H9 (cell line): ENCODE measurements at regions not wholly inside any gene's neighbourhood (a gene's known extent, or its start where the extent isn't known, plus 50 kb on each side); places are given as distances from the start of the nearest gene placed in this dataset.

Experiments
- DNase-seq: peaks from one replicate; pipeline ENCODE4 v3.0.0-alpha.2; 2017
- H2AFZ ChIP-seq: one replicate; pipeline ENCODE4 v1.6.1; 2013; ENCODE audit warnings: mild to moderate bottlenecking, low read length, control low read depth, moderate library complexity
- H2AK5ac ChIP-seq: 2 replicates; pipeline ENCODE4 v1.6.1; 2013; ENCODE audit warnings: low read length, control low read depth, mixed read lengths; ENCODE audit not compliant: insufficient read length
- H2BK120ac ChIP-seq: one replicate; pipeline ENCODE4 v1.6.1; 2013; ENCODE audit warnings: low read depth, mild to moderate bottlenecking, low read length, control low read depth, inconsistent platforms; ENCODE audit not compliant: poor library complexity, severe bottlenecking
- H2BK12ac ChIP-seq: 2 replicates; pipeline ENCODE4 v1.6.1; 2013; ENCODE audit warnings: low read length, control low read depth, mixed read lengths, low read depth; ENCODE audit not compliant: insufficient read length
- H2BK15ac ChIP-seq: 2 replicates; pipeline ENCODE4 v1.6.1; 2013; ENCODE audit warnings: low read depth, low read length, control low read depth
- H2BK20ac ChIP-seq: one replicate; pipeline ENCODE4 v1.6.1; 2013; ENCODE audit warnings: low read depth, mild to moderate bottlenecking, low read length, control low read depth, inconsistent platforms; ENCODE audit not compliant: poor library complexity, severe bottlenecking
- H2BK5ac ChIP-seq: 2 replicates; pipeline ENCODE4 v1.6.1; 2013; ENCODE audit warnings: low read length, control low read depth, mixed read lengths; ENCODE audit not compliant: insufficient read length
- H3K14ac ChIP-seq: 2 replicates; pipeline ENCODE4 v1.6.1; 2013; ENCODE audit warnings: low read length, control low read depth; ENCODE audit not compliant: insufficient read depth
- H3K18ac ChIP-seq: 2 replicates; pipeline ENCODE4 v1.6.1; 2013; ENCODE audit warnings: low read depth, mild to moderate bottlenecking, mixed read lengths, low read length, control low read depth; ENCODE audit not compliant: insufficient read length
- H3K23ac ChIP-seq: 2 replicates; pipeline ENCODE4 v1.6.1; 2013; ENCODE audit warnings: low read length, control low read depth, mixed read lengths, low read depth; ENCODE audit not compliant: insufficient read length
- H3K23me2 ChIP-seq: 2 replicates; pipeline ENCODE4 v1.6.1; 2013; ENCODE audit warnings: low read depth, mild to moderate bottlenecking, mixed read lengths, low read length, control low read depth; ENCODE audit not compliant: insufficient read length, poor library complexity, severe bottlenecking
- H3K27ac ChIP-seq: 2 replicates; pipeline ENCODE4 v1.5.1; 2013; ENCODE audit warnings: low read length, control low read depth, mixed read lengths, low read depth; ENCODE audit not compliant: insufficient read length
- H3K27me3 ChIP-seq: 2 replicates; pipeline ENCODE4 v1.6.1; 2013; ENCODE audit warnings: low read length, control low read depth, inconsistent platforms; ENCODE audit not compliant: insufficient read depth
- H3K4ac ChIP-seq: 2 replicates; pipeline ENCODE4 v1.6.1; 2013; ENCODE audit warnings: low read depth, mild to moderate bottlenecking, control low read depth, inconsistent platforms, low read length, moderate library complexity
- H3K4me1 ChIP-seq: 2 replicates; pipeline ENCODE4 v1.6.1; 2013; ENCODE audit warnings: low read length, control low read depth, inconsistent platforms; ENCODE audit not compliant: insufficient read depth
- H3K4me2 ChIP-seq: 2 replicates; pipeline ENCODE4 v1.6.1; 2013; ENCODE audit warnings: low read length, control low read depth, mixed read lengths; ENCODE audit not compliant: insufficient read length, insufficient read depth
- H3K56ac ChIP-seq: 2 replicates; pipeline ENCODE4 v1.6.1; 2013; ENCODE audit warnings: low read depth, mild to moderate bottlenecking, mixed read lengths, low read length, control low read depth; ENCODE audit not compliant: insufficient read length
- H3K79me1 ChIP-seq: 2 replicates; pipeline ENCODE4 v1.6.1; 2013; ENCODE audit warnings: low read depth, mild to moderate bottlenecking, moderate library complexity, low read length, control low read depth, inconsistent platforms; ENCODE audit not compliant: insufficient read depth, poor library complexity, severe bottlenecking
- H3K79me2 ChIP-seq: 2 replicates; pipeline ENCODE4 v1.6.1; 2013; ENCODE audit warnings: low read length, control low read depth, inconsistent platforms; ENCODE audit not compliant: insufficient read depth
- H3K9ac ChIP-seq: 2 replicates; pipeline ENCODE4 v1.6.1; 2013; ENCODE audit warnings: low read length, control low read depth, mixed read lengths; ENCODE audit not compliant: insufficient read length; ENCODE audit errors: extremely low read depth
- H3K9me3 ChIP-seq: one replicate; pipeline ENCODE4 v1.6.1; 2013; ENCODE audit warnings: low read depth, low read length, inconsistent platforms; ENCODE audit not compliant: control insufficient read depth
- H3T11ph ChIP-seq: one replicate; pipeline ENCODE4 v1.6.1; 2013; ENCODE audit warnings: mild to moderate bottlenecking, low read length, control low read depth, inconsistent platforms
- H4K20me1 ChIP-seq: one replicate; pipeline ENCODE4 v1.6.1; 2013; ENCODE audit not compliant: control insufficient read depth, insufficient read length, insufficient read depth
- H4K5ac ChIP-seq: 2 replicates; pipeline ENCODE4 v1.6.1; 2013; ENCODE audit warnings: low read depth, mild to moderate bottlenecking, mixed read lengths, low read length, control low read depth; ENCODE audit not compliant: insufficient read length
- H4K8ac ChIP-seq: replicated peaks from 2 replicates; pipeline ENCODE4 v1.6.1; 2013; ENCODE audit warnings: low read length, control low read depth, mixed read lengths, low read depth; ENCODE audit not compliant: insufficient read length
- H4K91ac ChIP-seq: 2 replicates; pipeline ENCODE4 v1.6.1; 2013; ENCODE audit warnings: low read depth, mild to moderate bottlenecking, moderate library complexity, mixed read lengths, low read length, control low read depth; ENCODE audit not compliant: insufficient read length
- H3K27ac Mint-ChIP-seq, 3 experiments: 2 replicates in 2 of 3; 3 replicates in 1 of 3; pipeline ENCODE4 v1.8.0; 2020 to 2021; ENCODE audit warnings: mixed read lengths in 3 of 3, mild to moderate bottlenecking in 1 of 3, moderate library complexity in 1 of 3
- H3K27me3 Mint-ChIP-seq: 2 replicates; pipeline ENCODE4 v1.8.0; 2021; ENCODE audit warnings: low read depth, mild to moderate bottlenecking, moderate library complexity, mixed read lengths
- H3K36me3 Mint-ChIP-seq, 3 experiments: 2 replicates in 2 of 3; 3 replicates in 1 of 3; pipeline ENCODE4 v1.8.0; 2020 to 2021; ENCODE audit warnings: low read depth in 3 of 3, mixed read lengths in 3 of 3; ENCODE audit not compliant: insufficient read depth in 1 of 3
- H3K4me1 Mint-ChIP-seq, 2 experiments: 2 replicates each; pipeline ENCODE4 v1.8.0; 2020; ENCODE audit warnings: mixed read lengths in 2 of 2
- H3K4me3 Mint-ChIP-seq, 2 experiments: 2 replicates in 1 of 2; 3 replicates in 1 of 2; pipeline ENCODE4 v1.8.0; 2020 to 2021; ENCODE audit warnings: mild to moderate bottlenecking in 2 of 2, mixed read lengths in 2 of 2, moderate library complexity in 1 of 2
- H3K9me3 Mint-ChIP-seq, 2 experiments: 2 replicates in 1 of 2; 3 replicates in 1 of 2; pipeline ENCODE4 v1.8.0; 2020; ENCODE audit warnings: mild to moderate bottlenecking in 2 of 2, mixed read lengths in 2 of 2, moderate library complexity in 1 of 2
- TF ChIP-seq, protein P1 (sequence below): fragments of 200-600 bp; sonication (generic); conservative IDR thresholded peaks from 3 replicates; pipeline ENCODE4 v1.8.0; 2021; ENCODE audit warnings: antibody characterized with exemption, mild to moderate bottlenecking

DNA sequence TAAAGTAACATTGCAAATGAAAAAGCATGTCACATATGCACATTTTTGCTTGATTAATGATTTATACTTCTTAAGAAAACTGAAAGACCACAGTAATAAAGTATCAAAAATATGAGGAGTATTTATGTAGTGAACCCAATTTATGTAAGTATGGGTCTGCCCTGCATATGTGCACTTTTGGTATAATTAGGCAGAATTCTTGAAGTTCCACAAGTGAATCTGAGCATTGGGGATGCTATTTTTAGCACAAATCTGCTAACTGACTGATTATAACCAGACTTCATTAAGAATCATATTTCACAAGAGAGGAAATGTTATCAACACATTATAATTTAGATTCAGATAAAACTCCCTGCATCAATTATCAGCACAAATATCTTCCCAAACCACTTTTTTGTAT lies 407.1 kb upstream of the LRRC4C start:
- H3K23me2 ChIP-seq: no peaks in the 10 kb centered on the region
- no peak overlapping the region for H3K4ac ChIP-seq
- H3K27me3 ChIP-seq: no peaks in the 10 kb centered on the region
- H3K18ac ChIP-seq: no peak overlapping the region
- no peak overlapping the region for H3K4me2 ChIP-seq
- TF ChIP-seq, protein P1, sequence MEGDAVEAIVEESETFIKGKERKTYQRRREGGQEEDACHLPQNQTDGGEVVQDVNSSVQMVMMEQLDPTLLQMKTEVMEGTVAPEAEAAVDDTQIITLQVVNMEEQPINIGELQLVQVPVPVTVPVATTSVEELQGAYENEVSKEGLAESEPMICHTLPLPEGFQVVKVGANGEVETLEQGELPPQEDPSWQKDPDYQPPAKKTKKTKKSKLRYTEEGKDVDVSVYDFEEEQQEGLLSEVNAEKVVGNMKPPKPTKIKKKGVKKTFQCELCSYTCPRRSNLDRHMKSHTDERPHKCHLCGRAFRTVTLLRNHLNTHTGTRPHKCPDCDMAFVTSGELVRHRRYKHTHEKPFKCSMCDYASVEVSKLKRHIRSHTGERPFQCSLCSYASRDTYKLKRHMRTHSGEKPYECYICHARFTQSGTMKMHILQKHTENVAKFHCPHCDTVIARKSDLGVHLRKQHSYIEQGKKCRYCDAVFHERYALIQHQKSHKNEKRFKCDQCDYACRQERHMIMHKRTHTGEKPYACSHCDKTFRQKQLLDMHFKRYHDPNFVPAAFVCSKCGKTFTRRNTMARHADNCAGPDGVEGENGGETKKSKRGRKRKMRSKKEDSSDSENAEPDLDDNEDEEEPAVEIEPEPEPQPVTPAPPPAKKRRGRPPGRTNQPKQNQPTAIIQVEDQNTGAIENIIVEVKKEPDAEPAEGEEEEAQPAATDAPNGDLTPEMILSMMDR: no peak
- H3K79me2 ChIP-seq: no peaks in the 10 kb centered on the region
- H3K79me1 ChIP-seq: no peaks in the 10 kb centered on the region
- no peak overlapping the region for H2BK20ac ChIP-seq
- no peak overlapping the region for H2BK15ac ChIP-seq
- Mint-ChIP-seq H3K27ac (no peak overlapping the region), H3K4me1 (no peaks in the 10 kb centered on the region), H3K9me3 (no peaks in the 10 kb centered on the region), H3K4me3 (no peak overlapping the region), H3K27me3 (no peaks in the 10 kb centered on the region), H3K36me3 (no peaks in the 10 kb centered on the region)
- H2BK120ac ChIP-seq: no peak overlapping the region
- no peak for DNase-seq
- H3K4me1 ChIP-seq: no peaks in the 10 kb centered on the region
- H3K23ac ChIP-seq: no peak overlapping the region
- no peak overlapping the region for H4K8ac ChIP-seq
- no peak overlapping the region for H3K27ac ChIP-seq
- no peak overlapping the region for H3K9ac ChIP-seq
- H2AFZ ChIP-seq: no peak overlapping the region
- H4K91ac ChIP-seq: no peak overlapping the region
- H3K14ac ChIP-seq: no peak overlapping the region
- H3K9me3 ChIP-seq: no peaks in the 10 kb centered on the region
- H3K56ac ChIP-seq: no peak overlapping the region
- no peak overlapping the region for H2BK12ac ChIP-seq
- H3T11ph ChIP-seq: no peak overlapping the region
- no peak overlapping the region for H2BK5ac ChIP-seq
- no peak overlapping the region for H2AK5ac ChIP-seq
- H4K5ac ChIP-seq: no peak overlapping the region
- H4K20me1 ChIP-seq: no peaks in the 10 kb centered on the region
